Hematopoietic multipotent progenitor cell treated with erythropoietin and hydrocortisone succinate and interleukin-3 and kit ligand, for 17 days (in vitro differentiated cells): ENCODE measurements at regions not wholly inside any gene's neighbourhood (a gene's known extent, or its start where the extent isn't known, plus 50 kb on each side); places are given as distances from the start of the nearest gene placed in this dataset.
"Not testable (repeated sequence)": the region's sequence is repeated elsewhere in the genome, so short reads cannot be mapped to it uniquely, and the experiment has no call there.

Experiments used
- DNase-seq: peaks from one replicate; pipeline ENCODE4 v3.0.0-alpha.2; 2015; ENCODE audit warnings: low spot score

DNA sequence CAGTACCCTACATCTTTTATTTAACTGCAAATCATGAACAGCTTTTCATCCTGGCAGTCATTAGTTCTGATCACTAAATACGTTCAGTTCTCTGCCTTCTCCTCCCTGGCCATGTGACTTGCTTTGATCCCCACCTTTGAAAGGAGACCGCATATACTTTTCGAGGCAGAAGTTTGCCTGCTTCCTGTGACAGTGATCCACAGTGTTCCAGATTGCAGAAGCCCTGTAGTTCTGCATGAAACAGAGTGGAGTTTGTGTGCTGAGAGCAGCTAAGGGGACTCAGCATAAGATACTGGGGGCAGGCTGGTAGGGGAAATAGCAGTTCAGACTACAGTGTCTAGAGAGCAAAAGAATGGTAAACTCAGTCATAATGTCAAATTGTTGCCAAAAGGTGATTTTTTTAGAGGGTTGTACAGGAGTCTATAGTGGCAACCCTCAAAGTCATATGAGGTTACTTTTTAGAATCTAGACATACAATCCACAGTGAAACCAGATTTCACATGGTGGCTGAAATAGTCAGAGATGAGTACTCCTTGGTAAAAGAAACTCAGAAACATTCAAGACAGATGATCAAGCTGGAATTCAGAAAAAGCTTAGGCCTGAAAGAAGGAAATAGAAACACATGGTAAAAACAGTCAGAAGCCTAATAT, 1800.4 kb upstream of the CELF4 start:
- no peak for DNase-seq

DNA sequence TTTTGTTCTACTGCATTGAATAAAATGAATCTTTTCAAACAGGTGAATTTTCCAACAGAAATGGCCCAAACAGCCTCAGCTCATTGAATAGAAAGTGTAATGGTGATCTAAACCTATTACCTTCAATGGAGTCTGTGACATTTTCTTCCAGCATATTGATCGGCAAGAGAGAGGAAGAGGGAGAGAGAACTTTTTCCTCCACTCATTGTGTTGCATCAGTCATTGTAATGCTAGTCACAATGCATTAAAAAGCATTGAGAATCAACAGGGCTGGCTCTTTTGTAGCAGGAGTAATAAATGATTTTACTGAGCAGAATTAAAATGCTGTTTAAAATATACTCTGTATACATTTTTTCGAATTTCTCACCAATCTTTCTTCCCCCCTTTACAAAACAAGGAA, 1794.5 kb upstream of the CELF4 start:
- DNase-seq: no peak

- DNase-seq: no peak
Measured at GRCh38 chr18:39359636-39360035, 1794.0 kb upstream of the CELF4 start.

- DNase-seq: no peak
Measured at GRCh38 chr18:39350945-39351344, 1785.3 kb upstream of the CELF4 start.

- DNase-seq: no peak
Measured at GRCh38 chr18:39349801-39350200, 1784.2 kb upstream of the CELF4 start.

- no peak for DNase-seq
Measured at GRCh38 chr18:39348757-39349156, 1783.2 kb upstream of the CELF4 start.

DNA sequence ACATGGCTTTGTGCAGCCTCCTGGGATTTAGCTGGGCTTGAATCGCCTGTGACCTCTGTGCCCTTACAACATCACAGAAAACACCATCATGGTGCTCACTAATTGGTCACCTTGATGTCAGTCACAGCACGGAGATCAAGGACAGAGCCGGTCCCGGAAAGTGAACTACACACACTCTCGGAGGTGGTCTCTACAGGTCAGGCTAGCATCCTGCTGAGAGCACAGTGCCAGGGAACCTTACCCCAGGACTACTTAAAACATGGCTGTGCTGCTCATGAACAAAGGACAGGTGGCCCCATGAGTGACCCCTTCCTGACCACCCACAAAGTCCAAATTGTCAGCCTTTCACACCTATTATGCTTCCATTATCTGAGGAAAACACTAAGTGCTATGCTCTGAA, 1782.1 kb upstream of the CELF4 start:
- DNase-seq: no peak

- no peak for DNase-seq
Measured at GRCh38 chr18:39346916-39347315, 1781.3 kb upstream of the CELF4 start.

DNA sequence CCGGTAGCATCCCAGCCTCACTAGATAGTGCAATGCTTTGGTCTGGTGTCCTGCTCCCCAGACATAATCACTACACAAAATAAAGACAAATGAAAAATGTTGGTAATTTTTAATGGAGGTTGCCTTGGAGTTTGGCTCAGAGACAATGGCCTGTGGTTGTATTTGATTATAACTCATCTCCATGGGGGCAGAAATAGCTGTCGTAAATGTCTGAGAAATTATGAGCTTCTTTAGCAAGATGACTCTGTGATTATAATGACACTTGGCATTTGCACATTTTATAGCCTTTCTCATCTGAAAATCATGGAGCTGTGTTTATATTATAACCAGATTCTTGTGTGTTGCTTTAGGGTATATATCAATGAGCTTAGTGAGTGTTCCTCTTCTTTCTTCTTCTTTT, 1779.7 kb upstream of the CELF4 start:
- no peak for DNase-seq

DNA sequence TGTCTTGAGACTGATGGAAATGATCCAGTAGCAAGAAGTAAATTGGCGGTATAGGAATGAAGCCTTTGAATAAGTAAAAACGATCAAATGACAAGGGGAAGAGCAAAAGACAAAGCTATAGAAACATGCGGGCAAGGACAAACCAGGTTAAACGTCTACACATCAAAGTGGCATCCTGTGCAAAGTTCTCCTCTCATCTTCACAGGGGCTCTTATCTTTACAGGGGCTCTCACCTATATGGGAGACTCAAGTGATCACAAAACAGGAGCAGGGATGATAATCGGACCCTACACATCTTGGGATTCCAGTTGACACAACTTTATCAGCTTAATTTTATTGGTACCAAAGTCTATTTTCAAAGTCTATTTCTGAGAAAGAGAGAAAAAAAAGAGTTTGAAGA, 1778.9 kb upstream of the CELF4 start:
- no peak for DNase-seq

DNA sequence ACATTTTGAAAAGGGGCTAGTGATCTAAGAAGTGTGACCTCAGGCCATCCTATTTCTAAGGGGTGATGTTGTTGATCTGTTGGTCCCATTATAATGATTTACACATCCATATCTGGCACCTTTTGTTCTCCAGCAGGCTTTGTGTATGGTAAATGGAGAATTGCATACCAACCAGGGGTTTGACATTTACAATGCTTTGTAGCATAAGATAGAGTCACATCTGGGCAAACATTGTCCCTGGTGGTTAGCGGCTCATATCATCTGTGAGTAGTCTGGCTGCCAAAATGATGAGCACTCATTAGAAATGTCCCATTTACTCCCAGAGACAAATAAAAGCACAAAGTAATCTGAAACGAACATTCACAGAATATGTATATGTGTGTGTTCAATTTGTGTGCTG, 1775.5 kb upstream of the CELF4 start:
- DNase-seq: no peak

DNA sequence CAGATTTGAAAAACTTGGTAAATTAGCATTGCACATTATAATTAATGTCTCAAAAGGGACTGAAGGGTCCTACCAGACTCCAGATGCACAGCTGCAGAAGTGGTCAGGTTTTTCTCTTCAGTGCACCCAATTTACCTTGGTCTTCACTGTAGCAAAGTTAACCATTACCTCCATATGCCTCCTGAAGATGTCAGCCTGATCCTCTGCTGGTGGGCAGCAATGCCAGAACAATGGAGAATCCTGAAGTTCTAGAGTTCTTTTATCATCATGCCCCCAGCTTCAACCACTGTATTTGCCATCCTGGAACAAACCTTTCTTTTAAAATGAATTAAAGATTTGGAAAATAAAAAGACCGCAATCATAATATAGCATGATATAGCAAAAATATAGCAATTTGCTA, 1774.8 kb upstream of the CELF4 start:
- DNase-seq: no peak

GRCh38 chr18:39329496-39330275, 1764.1 kb upstream of the CELF4 start:
- DNase-seq: no peak

DNA sequence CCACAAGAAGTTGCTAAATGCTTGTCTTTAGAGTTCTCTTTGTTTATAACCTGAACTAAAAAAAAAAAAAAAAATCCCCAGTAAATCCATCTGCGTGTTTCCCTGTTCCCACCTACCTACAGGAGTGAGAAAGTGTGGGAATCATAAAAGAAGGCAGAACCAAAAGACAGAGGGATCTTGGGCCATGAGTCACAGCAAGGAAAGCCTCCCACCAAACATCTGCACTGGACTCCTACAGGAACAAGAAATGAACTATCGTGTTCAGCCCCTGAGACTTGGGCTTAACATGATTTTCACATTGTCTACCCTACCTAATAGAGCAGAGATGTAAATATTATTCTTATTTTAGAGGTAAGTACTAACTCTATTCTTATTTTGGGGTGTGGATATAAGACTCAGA, 1761.2 kb upstream of the CELF4 start:
- no peak for DNase-seq

DNA sequence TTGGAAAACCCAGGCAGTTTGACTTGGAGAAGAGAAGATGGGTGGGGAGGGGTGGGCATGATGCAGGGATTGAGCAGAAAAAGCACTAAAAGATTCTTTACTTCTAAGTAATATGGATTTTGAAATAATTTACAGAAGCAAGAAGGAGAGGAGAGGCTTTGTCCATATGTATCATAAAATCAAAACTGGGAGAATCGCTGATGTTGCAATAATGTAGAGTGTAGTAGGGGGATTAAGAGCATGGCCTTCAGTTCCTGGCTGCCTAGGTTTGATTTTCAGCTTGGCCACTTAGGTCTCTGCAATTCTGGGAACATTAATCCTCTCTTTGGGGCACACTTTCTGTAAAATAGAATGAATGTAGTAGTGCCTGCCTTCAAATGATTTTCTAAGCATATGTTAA, 1760.4 kb upstream of the CELF4 start:
- DNase-seq: no peak

GRCh38 chr18:39319141-39319540, 1753.5 kb upstream of the CELF4 start:
- DNase-seq: no peak

DNA sequence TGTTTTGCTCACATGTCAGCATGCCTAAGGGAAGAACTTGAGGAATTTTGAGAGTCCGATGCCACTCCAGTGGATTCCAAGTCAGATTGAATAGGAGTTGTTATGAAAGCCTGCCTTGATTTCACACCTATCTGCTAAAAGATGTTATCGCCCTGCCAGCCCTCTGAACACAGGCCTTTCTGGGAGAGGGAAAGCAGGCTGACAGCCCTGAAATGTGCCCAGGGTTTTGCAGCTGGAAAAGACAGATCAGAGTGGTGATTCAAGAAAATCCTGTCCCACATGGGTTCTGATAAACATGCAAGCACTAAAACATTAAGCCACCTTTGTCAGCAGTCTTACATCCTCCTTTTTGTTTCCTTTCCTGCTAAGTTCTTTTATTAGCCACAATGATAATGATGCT, 1752.9 kb upstream of the CELF4 start:
- DNase-seq: no peak

GRCh38 chr18:39318008-39318407, 1752.4 kb upstream of the CELF4 start:
- no peak for DNase-seq

DNA sequence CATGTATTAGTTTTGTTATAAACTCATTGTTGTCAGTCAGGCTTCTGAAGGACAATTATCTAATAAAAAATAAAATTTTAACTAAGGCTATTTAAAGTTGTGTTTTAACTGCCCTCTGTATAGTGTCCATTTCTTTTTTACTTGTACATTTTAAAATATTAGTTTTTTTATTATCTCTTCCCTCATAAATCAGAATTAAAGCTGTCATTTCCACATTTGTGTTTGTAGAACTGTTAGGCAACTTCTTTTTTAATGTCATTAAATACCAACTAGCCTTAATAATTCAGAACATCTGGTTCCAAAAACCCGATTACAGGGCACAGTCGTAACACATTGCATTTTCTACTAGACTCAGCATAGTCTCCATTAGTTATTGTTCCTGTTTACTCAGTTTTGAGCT, 1749.0 kb upstream of the CELF4 start:
- DNase-seq: no peak

DNA sequence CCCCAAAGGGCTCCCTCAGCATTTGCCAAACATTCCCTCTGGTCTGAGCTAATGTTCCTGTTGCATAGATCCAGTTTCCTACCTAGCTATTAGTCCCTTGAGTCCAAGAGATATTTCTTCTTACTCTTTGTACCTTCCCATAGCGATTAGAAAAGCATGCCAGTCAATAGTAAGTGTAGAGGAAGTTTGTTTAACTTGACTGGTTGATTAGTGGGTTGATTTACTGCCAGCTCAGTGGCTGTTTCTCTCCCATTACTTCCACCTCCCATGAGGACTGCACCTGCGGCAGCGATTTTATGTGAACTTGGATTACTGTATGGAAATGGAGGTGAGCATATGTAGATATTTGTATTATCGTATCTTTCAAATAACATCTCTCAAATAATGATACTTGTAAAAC, 1748.4 kb upstream of the CELF4 start:
- no peak for DNase-seq

DNA sequence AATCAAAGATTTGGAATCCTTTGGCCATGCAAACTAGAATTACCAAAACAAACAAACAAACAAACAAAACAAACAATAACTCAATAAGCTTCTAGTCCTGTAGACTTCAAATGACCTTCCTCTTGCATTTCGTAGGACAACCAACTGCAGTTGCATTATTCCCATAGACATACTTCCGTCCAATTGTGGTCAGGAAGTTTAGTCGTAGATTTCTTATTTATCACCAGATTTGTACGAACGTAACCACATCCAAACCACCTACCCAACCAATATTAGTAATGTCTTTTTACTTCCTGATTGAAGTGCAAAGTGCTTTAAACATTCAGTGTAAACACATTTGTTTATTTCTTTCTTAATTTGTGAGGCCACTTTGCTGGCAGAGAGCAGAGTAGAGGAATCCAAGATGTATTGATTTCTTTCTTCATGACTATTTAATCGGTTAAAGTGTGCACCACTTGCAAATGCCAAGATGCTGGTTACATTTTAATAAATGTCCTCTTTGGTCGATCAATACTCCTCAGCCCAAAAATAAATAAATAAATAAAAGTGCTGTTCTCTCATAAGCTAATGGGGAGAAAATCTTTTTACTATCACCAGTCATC, 1745.6 kb upstream of the CELF4 start:
- no peak for DNase-seq

DNA sequence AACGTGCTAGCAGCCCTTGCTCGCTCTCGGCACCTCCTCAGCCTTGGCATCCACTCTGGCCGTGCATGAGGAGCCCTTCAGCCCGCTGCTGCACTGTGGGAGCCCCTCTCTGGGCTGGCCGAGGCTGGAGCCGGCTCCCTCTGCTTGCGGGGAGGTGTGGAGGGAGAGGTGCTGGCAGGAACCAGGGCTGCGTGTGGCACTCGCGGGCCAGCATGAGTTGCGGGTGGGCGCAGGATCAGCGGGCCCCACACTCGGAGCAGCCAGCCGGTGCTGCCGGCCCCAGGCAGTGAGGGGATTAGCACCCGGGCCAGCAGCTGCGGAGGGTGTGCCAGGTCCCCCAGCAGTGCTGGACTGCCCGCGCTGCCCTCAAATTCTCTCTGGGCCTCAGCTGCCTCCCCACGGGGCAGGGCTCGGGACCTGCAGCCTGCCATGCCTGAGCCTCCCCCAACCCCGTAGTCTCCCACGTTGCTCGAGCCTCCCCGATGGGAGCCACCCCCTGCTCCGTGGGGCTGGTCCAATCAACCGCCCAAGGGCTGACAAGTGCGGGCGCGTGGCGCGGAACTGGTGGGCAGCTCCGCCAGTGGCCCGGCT, 1743.4 kb upstream of the CELF4 start:
- not testable (repeated sequence) for DNase-seq

DNA sequence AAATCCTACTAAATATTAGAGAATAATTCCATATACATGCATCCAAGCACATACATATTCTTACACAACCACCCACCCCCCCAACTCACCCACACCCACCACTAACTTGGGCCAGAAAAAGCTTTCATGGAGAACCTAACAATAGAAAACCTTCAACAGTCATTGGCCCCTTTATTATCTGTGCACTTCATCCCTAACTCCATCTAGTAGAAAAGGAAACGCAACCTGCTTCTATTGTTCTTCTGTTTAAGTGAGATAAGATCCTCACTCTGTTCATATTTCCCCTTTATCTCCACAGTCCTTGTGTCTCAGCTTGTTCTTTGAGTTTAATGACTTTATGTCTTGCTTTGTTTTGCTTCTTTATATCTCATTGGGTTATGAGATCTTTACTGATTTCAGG, 1740.2 kb upstream of the CELF4 start:
- DNase-seq: no peak
